ENCODE measurements at regions not wholly inside any gene's neighbourhood (a gene's known extent, or its start where the extent isn't known, plus 50 kb on each side); places are given as distances from the start of the nearest gene placed in this dataset.

DNA sequence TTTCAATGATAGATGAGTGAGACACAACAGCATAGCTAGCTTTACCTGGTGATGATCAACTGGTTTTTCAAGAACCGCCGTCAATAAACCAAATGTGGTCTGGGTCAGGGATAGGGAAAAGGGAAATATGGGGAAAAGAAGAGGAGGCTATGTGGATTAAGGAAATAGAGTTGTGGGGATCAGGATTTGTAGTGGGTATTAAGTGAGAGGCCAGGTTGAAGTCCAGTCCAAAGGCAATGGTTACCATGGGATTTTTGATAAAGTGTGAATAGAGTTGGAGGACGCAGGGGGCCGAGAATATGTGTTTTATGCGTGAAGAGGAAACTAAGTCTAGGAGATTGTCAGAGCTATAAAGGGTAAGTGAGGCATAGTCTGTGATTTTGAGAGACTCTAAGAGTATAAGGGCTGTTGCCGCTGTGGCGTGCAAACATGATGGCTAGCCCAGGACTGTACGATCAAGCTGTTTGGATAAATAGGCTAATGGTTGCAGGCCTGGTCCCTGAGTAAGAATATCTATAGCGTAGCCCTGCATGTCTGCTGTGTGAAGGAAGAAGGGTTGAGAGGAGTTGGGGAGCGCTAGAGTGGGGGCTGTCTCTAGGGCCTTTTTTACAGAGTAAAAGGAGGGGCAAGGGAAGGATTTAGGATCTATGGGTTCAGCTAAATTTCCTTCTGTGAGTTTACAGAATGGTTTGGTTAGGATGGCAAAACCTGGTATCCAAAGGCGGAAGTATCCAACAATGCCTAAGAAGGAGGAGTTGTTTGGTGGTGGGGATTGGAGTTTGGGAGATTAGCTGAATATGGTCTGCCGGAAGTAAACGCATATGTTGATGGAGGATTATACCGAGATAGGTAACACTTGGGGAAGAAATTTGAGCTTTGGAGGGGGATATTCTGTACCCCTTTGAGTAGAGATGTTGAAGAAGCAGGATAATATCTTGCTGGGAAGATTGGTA lies 749.7 kb upstream of the ADGRB3 start:
- intact Hi-C loops (cut with DNase I): no loop called here
- FAIRE-seq (no peak), DNase-seq (no peak), ATAC-seq (no peak)
- Histone ChIP-seq H3K36me3 (no peaks in the 10 kb centered on the region), H3K4me1 (no peaks in the 10 kb centered on the region), H3K9me3 (no peaks in the 10 kb centered on the region), H3K27me3 (no peaks in the 10 kb centered on the region), H3K4me3 (no peak overlapping the region), H3K27ac (no peak overlapping the region)
- 71 to 80% methylated on average over 14 of the region's 14 CpGs for WGBS, 2 donors
- TF ChIP-seq, protein P1, sequence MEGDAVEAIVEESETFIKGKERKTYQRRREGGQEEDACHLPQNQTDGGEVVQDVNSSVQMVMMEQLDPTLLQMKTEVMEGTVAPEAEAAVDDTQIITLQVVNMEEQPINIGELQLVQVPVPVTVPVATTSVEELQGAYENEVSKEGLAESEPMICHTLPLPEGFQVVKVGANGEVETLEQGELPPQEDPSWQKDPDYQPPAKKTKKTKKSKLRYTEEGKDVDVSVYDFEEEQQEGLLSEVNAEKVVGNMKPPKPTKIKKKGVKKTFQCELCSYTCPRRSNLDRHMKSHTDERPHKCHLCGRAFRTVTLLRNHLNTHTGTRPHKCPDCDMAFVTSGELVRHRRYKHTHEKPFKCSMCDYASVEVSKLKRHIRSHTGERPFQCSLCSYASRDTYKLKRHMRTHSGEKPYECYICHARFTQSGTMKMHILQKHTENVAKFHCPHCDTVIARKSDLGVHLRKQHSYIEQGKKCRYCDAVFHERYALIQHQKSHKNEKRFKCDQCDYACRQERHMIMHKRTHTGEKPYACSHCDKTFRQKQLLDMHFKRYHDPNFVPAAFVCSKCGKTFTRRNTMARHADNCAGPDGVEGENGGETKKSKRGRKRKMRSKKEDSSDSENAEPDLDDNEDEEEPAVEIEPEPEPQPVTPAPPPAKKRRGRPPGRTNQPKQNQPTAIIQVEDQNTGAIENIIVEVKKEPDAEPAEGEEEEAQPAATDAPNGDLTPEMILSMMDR (IDR thresholded peaks at IDR 0.05): no peak

DNA sequence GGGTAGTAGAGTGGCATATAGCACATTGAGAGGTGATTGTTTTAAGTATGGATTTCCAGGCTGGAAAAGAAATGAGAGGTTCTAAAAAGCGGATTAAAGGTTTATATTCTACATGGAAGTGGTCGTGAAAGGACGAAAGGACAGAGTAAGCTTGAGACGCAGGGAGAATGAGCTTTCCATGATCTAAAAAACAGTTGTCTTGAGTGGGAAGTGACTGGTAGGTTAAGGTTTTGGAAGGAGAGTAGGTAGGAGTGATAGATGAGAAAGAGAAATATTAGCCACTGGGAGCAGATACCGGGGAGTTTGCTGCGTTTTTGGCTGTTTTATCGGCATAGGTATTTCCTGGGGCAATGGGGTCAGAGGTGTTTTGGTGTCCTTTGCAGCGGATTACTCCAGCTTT lies 750.6 kb upstream of the ADGRB3 start:
- Histone ChIP-seq H3K4me3 (no peak overlapping the region), H3K4me1 (no peaks in the 10 kb centered on the region), H3K27me3 (no peaks in the 10 kb centered on the region), H3K27ac (no peak overlapping the region), H3K36me3 (no peaks in the 10 kb centered on the region), H3K9me3 (no peaks in the 10 kb centered on the region)
- ATAC-seq (no peak), DNase-seq (no peak), FAIRE-seq (no peak)
- WGBS, 2 donors: 74 to 81% methylated on average over 8 of the region's 8 CpGs
- intact Hi-C loops (cut with DNase I): no loop called here
- TF ChIP-seq, protein P1 (IDR thresholded peaks at IDR 0.05): no peak

DNA sequence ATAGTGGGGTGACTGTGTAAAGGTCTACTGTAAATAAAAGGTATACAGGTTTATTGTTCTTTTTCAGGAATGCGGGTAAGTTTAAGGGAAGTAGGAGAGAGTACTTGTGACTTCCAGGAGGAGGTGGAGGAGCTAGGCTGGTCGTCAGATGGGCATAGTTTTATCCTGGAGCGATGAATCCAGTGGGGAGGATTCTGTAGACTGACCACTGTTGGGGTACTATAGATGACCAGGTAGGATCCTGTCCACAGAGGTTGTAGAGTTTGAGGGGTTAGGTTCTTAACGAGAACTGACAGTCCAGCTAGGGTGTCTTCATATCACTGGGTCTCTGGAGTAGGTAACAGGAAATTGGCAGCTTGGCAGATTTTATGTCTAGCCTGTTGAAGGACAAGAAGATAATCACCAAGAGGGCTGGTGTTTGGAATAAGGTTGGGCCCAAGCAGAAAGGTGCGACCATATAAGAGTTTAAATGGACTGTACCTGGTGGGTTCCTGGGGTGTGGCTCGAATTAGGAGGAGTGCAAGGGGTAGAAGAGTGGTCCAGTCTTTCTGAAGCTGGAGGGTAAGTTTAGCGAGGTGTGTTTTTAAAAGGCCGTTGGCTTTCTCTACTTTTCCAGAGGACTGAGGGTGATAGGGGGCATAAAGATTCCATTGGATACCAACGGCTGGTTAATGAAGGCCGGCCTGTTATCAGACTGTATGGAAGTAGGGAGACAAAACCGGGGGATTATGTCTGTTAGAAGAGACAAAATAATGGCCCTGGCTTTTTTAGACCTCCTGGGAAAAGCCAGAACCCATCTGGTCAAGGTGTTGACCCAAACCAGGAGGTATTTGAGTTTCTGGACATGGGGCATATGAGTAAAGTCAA lies 751.3 kb upstream of the ADGRB3 start:
- no peak overlapping the region for H3K4me3 ChIP-seq
- FAIRE-seq: no peak
- no peak overlapping the region for H3K27ac ChIP-seq
- WGBS, 2 donors: 62 to 75% methylated on average over 11 of the region's 11 CpGs
- no peaks in the 10 kb centered on the region for H3K36me3 ChIP-seq
- TF ChIP-seq, protein P1 (IDR thresholded peaks at IDR 0.05): no peak
- no peak for ATAC-seq
- no peaks in the 10 kb centered on the region for H3K27me3 ChIP-seq
- no peaks in the 10 kb centered on the region for H3K9me3 ChIP-seq
- intact Hi-C loops (cut with DNase I): no loop called here
- no peaks in the 10 kb centered on the region for H3K4me1 ChIP-seq
- DNase-seq: no peak

DNA sequence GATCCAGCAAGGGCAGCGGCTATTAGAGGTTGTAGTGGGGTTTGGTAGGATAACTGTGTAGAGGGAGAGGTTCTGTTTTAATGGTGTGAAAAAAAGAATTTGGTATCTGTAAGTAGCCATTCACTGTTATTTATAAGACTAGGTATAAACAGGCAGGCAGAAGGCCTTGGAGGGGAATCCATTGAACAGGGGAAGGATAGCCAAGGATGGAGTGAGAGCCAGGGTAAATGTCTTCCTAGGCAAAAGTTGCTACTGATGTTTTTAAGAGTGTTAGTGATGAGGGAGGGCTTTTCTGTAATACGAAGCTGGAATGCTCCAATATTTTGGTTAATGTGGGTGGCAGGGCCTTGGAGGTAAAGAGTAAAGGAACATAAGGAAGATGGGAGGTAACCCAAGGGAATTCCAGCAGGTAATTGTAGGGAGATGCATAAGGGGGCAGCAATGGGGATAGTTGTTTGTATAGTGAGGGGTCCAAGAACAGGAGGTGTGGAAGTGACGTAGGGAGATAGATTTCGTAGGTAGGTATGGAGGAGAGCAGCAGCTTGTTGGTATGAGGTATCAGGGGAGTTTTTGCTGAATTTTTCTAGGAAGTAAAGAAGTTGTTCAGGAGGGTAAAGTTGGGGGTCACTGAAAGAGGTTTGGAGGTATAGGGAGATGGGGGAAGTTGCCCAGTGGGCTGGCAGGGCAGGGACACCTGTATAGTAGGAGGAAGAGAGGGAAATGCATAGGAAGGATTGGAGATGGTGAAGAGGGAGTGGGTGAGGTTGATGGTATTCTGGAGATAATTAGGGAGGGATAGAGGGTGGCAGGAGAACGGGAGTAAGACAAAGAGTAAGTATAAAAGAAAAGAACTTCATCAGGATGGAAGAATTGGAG lies 752.4 kb upstream of the ADGRB3 start:
- TF ChIP-seq, protein P1 (IDR thresholded peaks at IDR 0.05): no peak
- Histone ChIP-seq H3K27ac (no peak overlapping the region), H3K36me3 (no peaks in the 10 kb centered on the region), H3K27me3 (no peaks in the 10 kb centered on the region), H3K9me3 (no peaks in the 10 kb centered on the region), H3K4me1 (no peaks in the 10 kb centered on the region), H3K4me3 (no peak overlapping the region)
- FAIRE-seq: no peak
- 44 to 47% methylated on average over 5 of the region's 5 CpGs for WGBS, 2 donors
- intact Hi-C loops (cut with DNase I): no loop called here
- ATAC-seq: no peak
- no peak for DNase-seq

Data from pancreas (tissue), 10 donors.